ENCODE measurements at regions not wholly inside any gene's neighbourhood (a gene's known extent, or its start where the extent isn't known, plus 50 kb on each side); places are given as distances from the start of the nearest gene placed in this dataset.
A peak's percentile ranks its signal among the peaks of the same experiment; 100 is the strongest.

- no peak for DNase-seq (ENCODE audit: low read depth)
- TF ChIP-seq CTCF (conservative IDR thresholded peaks at IDR 0.05; ENCODE audit: low read depth, low read length) = no peak
- H3K4me3 ChIP-seq (ENCODE audit: low read depth, low read length) = no peak overlapping the region
Observed at GRCh38 chr5:26622947-26623346, 415.4 kb downstream of the CDH9 start.

GRCh38 chr5:26610577-26610976 lies 427.8 kb downstream of the CDH9 start:
- no peak for TF ChIP-seq CTCF (conservative IDR thresholded peaks at IDR 0.05; ENCODE audit: low read depth, low read length)
- DNase-seq (ENCODE audit: low read depth) = no peak
- no peak overlapping the region for H3K4me3 ChIP-seq (ENCODE audit: low read depth, low read length)

- H3K4me3 ChIP-seq (ENCODE audit: low read depth, low read length) = no peak overlapping the region
- TF ChIP-seq CTCF (conservative IDR thresholded peaks at IDR 0.05; ENCODE audit: low read depth, low read length) = no peak
- DNase-seq (ENCODE audit: low read depth) = no peak
Observed at GRCh38 chr5:26601563-26601962, 436.8 kb downstream of the CDH9 start.

GRCh38 chr5:26582350-26583045 lies 455.9 kb downstream of the CDH9 start:
- peak; percentile 0 for DNase-seq (ENCODE audit: low read depth)
- H3K4me3 ChIP-seq (ENCODE audit: low read depth, low read length) = no peak overlapping the region
- TF ChIP-seq CTCF (conservative IDR thresholded peaks at IDR 0.05; ENCODE audit: low read depth, low read length) = no peak

GRCh38 chr5:26579712-26580111 lies 458.7 kb downstream of the CDH9 start:
- no peak for DNase-seq (ENCODE audit: low read depth)
- no peak overlapping the region for H3K4me3 ChIP-seq (ENCODE audit: low read depth, low read length)
- TF ChIP-seq CTCF (conservative IDR thresholded peaks at IDR 0.05; ENCODE audit: low read depth, low read length) = no peak

- DNase-seq (ENCODE audit: low read depth) = no peak
- H3K4me3 ChIP-seq (ENCODE audit: low read depth, low read length) = no peak overlapping the region
- no peak for TF ChIP-seq CTCF (conservative IDR thresholded peaks at IDR 0.05; ENCODE audit: low read depth, low read length)
Observed at GRCh38 chr5:26578002-26578401, 460.4 kb downstream of the CDH9 start.

- DNase-seq (ENCODE audit: low read depth) = no peak
- no peak overlapping the region for H3K4me3 ChIP-seq (ENCODE audit: low read depth, low read length)
- TF ChIP-seq CTCF (conservative IDR thresholded peaks at IDR 0.05; ENCODE audit: low read depth, low read length) = no peak
Observed at GRCh38 chr5:26572480-26572879, 465.9 kb downstream of the CDH9 start.
